H9 (cell line): ENCODE measurements at regions not wholly inside any gene's neighbourhood (a gene's known extent, or its start where the extent isn't known, plus 50 kb on each side); places are given as distances from the start of the nearest gene placed in this dataset.

Source experiments
- DNase-seq: peaks from one replicate; pipeline ENCODE4 v3.0.0-alpha.2; 2017
- H2AFZ ChIP-seq: one replicate; pipeline ENCODE4 v1.6.1; 2013; ENCODE audit warnings: mild to moderate bottlenecking, low read length, control low read depth, moderate library complexity
- H2AK5ac ChIP-seq: 2 replicates; pipeline ENCODE4 v1.6.1; 2013; ENCODE audit warnings: low read length, control low read depth, mixed read lengths; ENCODE audit not compliant: insufficient read length
- H2BK120ac ChIP-seq: one replicate; pipeline ENCODE4 v1.6.1; 2013; ENCODE audit warnings: low read depth, mild to moderate bottlenecking, low read length, control low read depth, inconsistent platforms; ENCODE audit not compliant: poor library complexity, severe bottlenecking
- H2BK12ac ChIP-seq: 2 replicates; pipeline ENCODE4 v1.6.1; 2013; ENCODE audit warnings: low read length, control low read depth, mixed read lengths, low read depth; ENCODE audit not compliant: insufficient read length
- H2BK15ac ChIP-seq: 2 replicates; pipeline ENCODE4 v1.6.1; 2013; ENCODE audit warnings: low read depth, low read length, control low read depth
- H2BK20ac ChIP-seq: one replicate; pipeline ENCODE4 v1.6.1; 2013; ENCODE audit warnings: low read depth, mild to moderate bottlenecking, low read length, control low read depth, inconsistent platforms; ENCODE audit not compliant: poor library complexity, severe bottlenecking
- H2BK5ac ChIP-seq: 2 replicates; pipeline ENCODE4 v1.6.1; 2013; ENCODE audit warnings: low read length, control low read depth, mixed read lengths; ENCODE audit not compliant: insufficient read length
- H3K14ac ChIP-seq: 2 replicates; pipeline ENCODE4 v1.6.1; 2013; ENCODE audit warnings: low read length, control low read depth; ENCODE audit not compliant: insufficient read depth
- H3K18ac ChIP-seq: 2 replicates; pipeline ENCODE4 v1.6.1; 2013; ENCODE audit warnings: low read depth, mild to moderate bottlenecking, mixed read lengths, low read length, control low read depth; ENCODE audit not compliant: insufficient read length
- H3K23ac ChIP-seq: 2 replicates; pipeline ENCODE4 v1.6.1; 2013; ENCODE audit warnings: low read length, control low read depth, mixed read lengths, low read depth; ENCODE audit not compliant: insufficient read length
- H3K23me2 ChIP-seq: 2 replicates; pipeline ENCODE4 v1.6.1; 2013; ENCODE audit warnings: low read depth, mild to moderate bottlenecking, mixed read lengths, low read length, control low read depth; ENCODE audit not compliant: insufficient read length, poor library complexity, severe bottlenecking
- H3K27ac ChIP-seq: 2 replicates; pipeline ENCODE4 v1.5.1; 2013; ENCODE audit warnings: low read length, control low read depth, mixed read lengths, low read depth; ENCODE audit not compliant: insufficient read length
- H3K27me3 ChIP-seq: 2 replicates; pipeline ENCODE4 v1.6.1; 2013; ENCODE audit warnings: low read length, control low read depth, inconsistent platforms; ENCODE audit not compliant: insufficient read depth
- H3K4ac ChIP-seq: 2 replicates; pipeline ENCODE4 v1.6.1; 2013; ENCODE audit warnings: low read depth, mild to moderate bottlenecking, control low read depth, inconsistent platforms, low read length, moderate library complexity
- H3K4me1 ChIP-seq: 2 replicates; pipeline ENCODE4 v1.6.1; 2013; ENCODE audit warnings: low read length, control low read depth, inconsistent platforms; ENCODE audit not compliant: insufficient read depth
- H3K4me2 ChIP-seq: 2 replicates; pipeline ENCODE4 v1.6.1; 2013; ENCODE audit warnings: low read length, control low read depth, mixed read lengths; ENCODE audit not compliant: insufficient read length, insufficient read depth
- H3K56ac ChIP-seq: 2 replicates; pipeline ENCODE4 v1.6.1; 2013; ENCODE audit warnings: low read depth, mild to moderate bottlenecking, mixed read lengths, low read length, control low read depth; ENCODE audit not compliant: insufficient read length
- H3K79me1 ChIP-seq: 2 replicates; pipeline ENCODE4 v1.6.1; 2013; ENCODE audit warnings: low read depth, mild to moderate bottlenecking, moderate library complexity, low read length, control low read depth, inconsistent platforms; ENCODE audit not compliant: insufficient read depth, poor library complexity, severe bottlenecking
- H3K79me2 ChIP-seq: 2 replicates; pipeline ENCODE4 v1.6.1; 2013; ENCODE audit warnings: low read length, control low read depth, inconsistent platforms; ENCODE audit not compliant: insufficient read depth
- H3K9ac ChIP-seq: 2 replicates; pipeline ENCODE4 v1.6.1; 2013; ENCODE audit warnings: low read length, control low read depth, mixed read lengths; ENCODE audit not compliant: insufficient read length; ENCODE audit errors: extremely low read depth
- H3K9me3 ChIP-seq: one replicate; pipeline ENCODE4 v1.6.1; 2013; ENCODE audit warnings: low read depth, low read length, inconsistent platforms; ENCODE audit not compliant: control insufficient read depth
- H3T11ph ChIP-seq: one replicate; pipeline ENCODE4 v1.6.1; 2013; ENCODE audit warnings: mild to moderate bottlenecking, low read length, control low read depth, inconsistent platforms
- H4K20me1 ChIP-seq: one replicate; pipeline ENCODE4 v1.6.1; 2013; ENCODE audit not compliant: control insufficient read depth, insufficient read length, insufficient read depth
- H4K5ac ChIP-seq: 2 replicates; pipeline ENCODE4 v1.6.1; 2013; ENCODE audit warnings: low read depth, mild to moderate bottlenecking, mixed read lengths, low read length, control low read depth; ENCODE audit not compliant: insufficient read length
- H4K8ac ChIP-seq: replicated peaks from 2 replicates; pipeline ENCODE4 v1.6.1; 2013; ENCODE audit warnings: low read length, control low read depth, mixed read lengths, low read depth; ENCODE audit not compliant: insufficient read length
- H4K91ac ChIP-seq: 2 replicates; pipeline ENCODE4 v1.6.1; 2013; ENCODE audit warnings: low read depth, mild to moderate bottlenecking, moderate library complexity, mixed read lengths, low read length, control low read depth; ENCODE audit not compliant: insufficient read length
- H3K27ac Mint-ChIP-seq, 3 experiments: 2 replicates in 2 of 3; 3 replicates in 1 of 3; pipeline ENCODE4 v1.8.0; 2020 to 2021; ENCODE audit warnings: mixed read lengths in 3 of 3, mild to moderate bottlenecking in 1 of 3, moderate library complexity in 1 of 3
- H3K27me3 Mint-ChIP-seq: 2 replicates; pipeline ENCODE4 v1.8.0; 2021; ENCODE audit warnings: low read depth, mild to moderate bottlenecking, moderate library complexity, mixed read lengths
- H3K36me3 Mint-ChIP-seq, 3 experiments: 2 replicates in 2 of 3; 3 replicates in 1 of 3; pipeline ENCODE4 v1.8.0; 2020 to 2021; ENCODE audit warnings: low read depth in 3 of 3, mixed read lengths in 3 of 3; ENCODE audit not compliant: insufficient read depth in 1 of 3
- H3K4me1 Mint-ChIP-seq, 2 experiments: 2 replicates each; pipeline ENCODE4 v1.8.0; 2020; ENCODE audit warnings: mixed read lengths in 2 of 2
- H3K4me3 Mint-ChIP-seq, 2 experiments: 2 replicates in 1 of 2; 3 replicates in 1 of 2; pipeline ENCODE4 v1.8.0; 2020 to 2021; ENCODE audit warnings: mild to moderate bottlenecking in 2 of 2, mixed read lengths in 2 of 2, moderate library complexity in 1 of 2
- H3K9me3 Mint-ChIP-seq, 2 experiments: 2 replicates in 1 of 2; 3 replicates in 1 of 2; pipeline ENCODE4 v1.8.0; 2020; ENCODE audit warnings: mild to moderate bottlenecking in 2 of 2, mixed read lengths in 2 of 2, moderate library complexity in 1 of 2
- WGBS: extraction: QIAGEN DNeasy Blood & Tissue Kit; methylation state at CpG from one replicate; pipeline ENCODE4 v1.1.7; 2013; ENCODE audit warnings: missing lambda C conversion rate, low lambda C conversion rate, mixed read lengths; ENCODE audit not compliant: insufficient read length; ENCODE audit errors: extremely low coverage; 5-methylcytosine and 5-hydroxymethylcytosine counted together
- TF ChIP-seq, protein P1 (sequence below): fragments of 200-600 bp; sonication (generic); conservative IDR thresholded peaks from 3 replicates; pipeline ENCODE4 v1.8.0; 2021; ENCODE audit warnings: antibody characterized with exemption, mild to moderate bottlenecking

- no peak for DNase-seq
- no peak overlapping the region for H2BK15ac ChIP-seq
- H4K91ac ChIP-seq, result no peak overlapping the region
- peaks cover 0 to 4% of the 10 kb centered on the region in 2 experiments; a peak in 2 of 5 replicates for H3K9me3 Mint-ChIP-seq
- no peak overlapping the region for H3T11ph ChIP-seq
- H3K56ac ChIP-seq, result no peak overlapping the region
- H3K4me2 ChIP-seq, result no peak overlapping the region
- H3K79me1 ChIP-seq, result no peaks in the 10 kb centered on the region
- H2BK5ac ChIP-seq, result no peak overlapping the region
- H2BK20ac ChIP-seq, result no peak overlapping the region
- H3K27ac ChIP-seq, result no peak overlapping the region
- no peak overlapping the region for H3K4ac ChIP-seq
- no peak overlapping the region for H3K9ac ChIP-seq
- H3K23ac ChIP-seq, result no peak overlapping the region
- no peaks in the 10 kb centered on the region for H3K79me2 ChIP-seq
- H4K8ac ChIP-seq, result no peak overlapping the region
- 0 out of 7 replicates have a peak, but pooled peaks cover 0 to 3% (median 0%) of the 10 kb centered on the region in 3 experiments for H3K36me3 Mint-ChIP-seq
- H3K18ac ChIP-seq, result no peak overlapping the region
- no peak overlapping the region for H3K14ac ChIP-seq
- no peak overlapping the region for H4K5ac ChIP-seq
- no peak overlapping the region for H2BK120ac ChIP-seq
- no peaks in the 10 kb centered on the region for H3K27me3 ChIP-seq
- no peak overlapping the region for H2AK5ac ChIP-seq
- H3K27ac Mint-ChIP-seq, result no peak overlapping the region
- no peaks in the 10 kb centered on the region for H3K9me3 ChIP-seq
- no CpG with 5 or more reads among the region's 3 CpGs for WGBS
- peaks cover 7% of the 10 kb centered on the region in 2 experiments for H3K4me1 Mint-ChIP-seq
- no peaks in the 10 kb centered on the region for H4K20me1 ChIP-seq
- no peak overlapping the region for H2AFZ ChIP-seq
- H2BK12ac ChIP-seq, result no peak overlapping the region
- no peaks in the 10 kb centered on the region for H3K4me1 ChIP-seq
- TF ChIP-seq, protein P1, sequence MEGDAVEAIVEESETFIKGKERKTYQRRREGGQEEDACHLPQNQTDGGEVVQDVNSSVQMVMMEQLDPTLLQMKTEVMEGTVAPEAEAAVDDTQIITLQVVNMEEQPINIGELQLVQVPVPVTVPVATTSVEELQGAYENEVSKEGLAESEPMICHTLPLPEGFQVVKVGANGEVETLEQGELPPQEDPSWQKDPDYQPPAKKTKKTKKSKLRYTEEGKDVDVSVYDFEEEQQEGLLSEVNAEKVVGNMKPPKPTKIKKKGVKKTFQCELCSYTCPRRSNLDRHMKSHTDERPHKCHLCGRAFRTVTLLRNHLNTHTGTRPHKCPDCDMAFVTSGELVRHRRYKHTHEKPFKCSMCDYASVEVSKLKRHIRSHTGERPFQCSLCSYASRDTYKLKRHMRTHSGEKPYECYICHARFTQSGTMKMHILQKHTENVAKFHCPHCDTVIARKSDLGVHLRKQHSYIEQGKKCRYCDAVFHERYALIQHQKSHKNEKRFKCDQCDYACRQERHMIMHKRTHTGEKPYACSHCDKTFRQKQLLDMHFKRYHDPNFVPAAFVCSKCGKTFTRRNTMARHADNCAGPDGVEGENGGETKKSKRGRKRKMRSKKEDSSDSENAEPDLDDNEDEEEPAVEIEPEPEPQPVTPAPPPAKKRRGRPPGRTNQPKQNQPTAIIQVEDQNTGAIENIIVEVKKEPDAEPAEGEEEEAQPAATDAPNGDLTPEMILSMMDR, result no peak
- no peaks in the 10 kb centered on the region for H3K23me2 ChIP-seq
- no peak overlapping the region for H3K4me3 Mint-ChIP-seq
- H3K27me3 Mint-ChIP-seq, result peaks cover 11% of the 10 kb centered on the region; the same call in 1 of the 2 replicates
Measured at GRCh38 chr15:98402486-98402885, 245.9 kb upstream of the IGF1R start.
